Heart left ventricle (tissue), 16 donors: ENCODE measurements at regions not wholly inside any gene's neighbourhood (a gene's known extent, or its start where the extent isn't known, plus 50 kb on each side); places are given as distances from the start of the nearest gene placed in this dataset.
A peak's percentile ranks its signal among the peaks of the same experiment; 100 is the strongest.

ENCODE experiments used
- ATAC-seq, 4 donors: fragments of 200-7000 bp; cut with Tn5 transposase; one replicate each; pipeline ENCODE4 v1.9.1; 2020 to 2022; ENCODE audit warnings: moderate library complexity in 4 of 4, mild to moderate bottlenecking in 3 of 4, moderate number of reproducible peaks in 1 of 4
- DNase-seq, 5 donors: peaks; one replicate each; pipeline ENCODE4 v3.0.0-alpha.2; 2020
- H3K27ac ChIP-seq, 12 donors: fragments of 200-600 bp; sonication (generic) in 4 of 12; one replicate each; pipeline versions ENCODE4 v1.5.0 to v1.8.0; 2016 to 2022; ENCODE audit warnings: mild to moderate bottlenecking in 2 of 12
- H3K27me3 ChIP-seq, 9 donors: fragments of 200-600 bp; sonication (generic) in 2 of 9; one replicate each; pipeline versions ENCODE4 v1.5.1 to v1.8.0; 2016 to 2022; ENCODE audit warnings: mild to moderate bottlenecking in 3 of 9
- H3K36me3 ChIP-seq, 9 donors: fragments of 200-600 bp; sonication (generic) in 2 of 9; one replicate each; pipeline versions ENCODE4 v1.5.0 to v1.8.0; 2018 to 2022; ENCODE audit warnings: mild to moderate bottlenecking in 2 of 9
- H3K4me1 ChIP-seq, 12 donors: fragments of 200-600 bp; sonication (generic) in 4 of 12; one replicate each; pipeline versions ENCODE4 v1.5.0 to v1.8.0; 2016 to 2022; ENCODE audit warnings: mild to moderate bottlenecking in 3 of 12
- H3K4me3 ChIP-seq, 12 donors: fragments of 200-600 bp; sonication (generic) in 4 of 12; one replicate each; pipeline versions ENCODE4 v1.5.0 to v1.8.0; 2017 to 2022; ENCODE audit warnings: mild to moderate bottlenecking in 9 of 12, moderate library complexity in 4 of 12
- H3K9me3 ChIP-seq, 12 donors: fragments of 200-600 bp; sonication (generic) in 4 of 12; one replicate each; pipeline versions ENCODE4 v1.5.0 to v1.8.0; 2016 to 2022; ENCODE audit warnings: mild to moderate bottlenecking in 1 of 12
- POLR2A ChIP-seq, 2 donors: fragments of 450-650 bp; IDR thresholded peaks; one replicate each; pipeline ENCODE4 v1.6.1; 2017; ENCODE audit warnings: antibody characterized with exemption in 2 of 2, mild to moderate bottlenecking in 2 of 2, moderate library complexity in 2 of 2
- WGBS, 4 donors: extraction: QIAGEN DNeasy Blood & Tissue Kit in 2 of 4; methylation state at CpG; one replicate each; pipeline versions ENCODE4 v1.1.5 to v1.1.7; 2013 to 2018; 5-methylcytosine and 5-hydroxymethylcytosine counted together
- intact Hi-C, 10 donors: fragments of 100-400 bp; cut with DNase I; formaldehyde crosslinking; loops; one replicate each; pipeline versions ENCODE4 v1.11.1 to v1.14.2; 2022
- TF ChIP-seq, protein P1 (sequence below), 12 donors: fragments of 200-600 bp; sonication (generic) in 4 of 12; IDR thresholded peaks; one replicate each; pipeline versions ENCODE4 v1.5.0 to v1.8.0; 2018 to 2022; ENCODE audit warnings: antibody characterized with exemption in 12 of 12, mild to moderate bottlenecking in 5 of 12
- donor health status: ischemic (EF 13 %, LVEDD 7.1; RV severe dilation, severe dysfunction).
- donor health status: healthy with polysubstance abuse.
- donor health status: DM: no; HTN: yes; CAD: no.
- donor health status: DM: no; HTN: no; CAD: no.
- donor health status: ischemic (EF 25% LVEDD 6.9; RV normal size, moderate dysfunction).
- donor health status: ischemic (EF 25% LVEDD 5.7; RV mildly dilated, moderate dysfunction).
- donor health status: healthy.
- donor health status: DM: yes; HTN: yes; CAD: no.
- donor health status: ischemic (EF 35%, LVEDD 5.7; RV mildly dilated, moderate dysfunction).
- donor health status: nonischemic (EF 11% LVEDD 7.7; RV severe dilation, severe dysfunction).
- donor health status: DM: yes; HTN: yes; CAD: no.
- donor health status: PGD.
- donor health status: ischemic (EF 29% LVEDD 5.4; RV normal size, mild dysfunction).
- donor health status: nonischemic (EF 23%, LVEDD 6.1; RV moderate dilation, normal function).

DNA sequence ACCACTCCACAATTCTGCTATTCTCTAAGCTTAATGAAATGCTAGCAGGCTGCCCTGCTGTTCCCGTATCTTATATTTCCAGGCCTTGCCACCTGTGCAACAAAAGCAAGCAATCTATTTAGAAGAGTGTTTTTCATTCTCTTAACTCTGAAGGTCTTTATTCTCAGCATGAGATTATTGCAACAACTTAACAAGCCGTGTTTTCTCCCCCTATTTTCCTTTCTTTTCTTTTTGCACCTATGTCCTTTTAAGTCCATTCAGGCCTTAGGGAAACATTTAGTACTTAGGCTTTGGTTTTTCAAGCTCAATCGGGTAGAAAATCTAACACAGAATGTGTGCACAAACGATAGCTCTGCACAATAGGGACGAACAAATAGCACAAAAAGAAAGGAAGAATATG is 89.6 kb upstream of the DMRTA1 start:
- no peak for ATAC-seq
- Histone ChIP-seq H3K27me3 (no peaks in the 10 kb centered on the region), H3K4me1 (no peaks in the 10 kb centered on the region), H3K9me3 (peaks cover 0 to 4% (median 0%) of the 10 kb centered on the region in 12 donors), H3K27ac (no peak overlapping the region), H3K4me3 (no peak overlapping the region), H3K36me3 (no peaks in the 10 kb centered on the region)
- no peak for TF ChIP-seq POLR2A (IDR thresholded peaks at IDR 0.05)
- TF ChIP-seq, protein P1, sequence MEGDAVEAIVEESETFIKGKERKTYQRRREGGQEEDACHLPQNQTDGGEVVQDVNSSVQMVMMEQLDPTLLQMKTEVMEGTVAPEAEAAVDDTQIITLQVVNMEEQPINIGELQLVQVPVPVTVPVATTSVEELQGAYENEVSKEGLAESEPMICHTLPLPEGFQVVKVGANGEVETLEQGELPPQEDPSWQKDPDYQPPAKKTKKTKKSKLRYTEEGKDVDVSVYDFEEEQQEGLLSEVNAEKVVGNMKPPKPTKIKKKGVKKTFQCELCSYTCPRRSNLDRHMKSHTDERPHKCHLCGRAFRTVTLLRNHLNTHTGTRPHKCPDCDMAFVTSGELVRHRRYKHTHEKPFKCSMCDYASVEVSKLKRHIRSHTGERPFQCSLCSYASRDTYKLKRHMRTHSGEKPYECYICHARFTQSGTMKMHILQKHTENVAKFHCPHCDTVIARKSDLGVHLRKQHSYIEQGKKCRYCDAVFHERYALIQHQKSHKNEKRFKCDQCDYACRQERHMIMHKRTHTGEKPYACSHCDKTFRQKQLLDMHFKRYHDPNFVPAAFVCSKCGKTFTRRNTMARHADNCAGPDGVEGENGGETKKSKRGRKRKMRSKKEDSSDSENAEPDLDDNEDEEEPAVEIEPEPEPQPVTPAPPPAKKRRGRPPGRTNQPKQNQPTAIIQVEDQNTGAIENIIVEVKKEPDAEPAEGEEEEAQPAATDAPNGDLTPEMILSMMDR (IDR thresholded peaks at IDR 0.05) = no peak
- 67 to 72% (median 68%) methylated on average over 5 of the region's 5 CpGs for WGBS, 4 donors
- intact Hi-C loops = no loop called here
- DNase-seq = no peak

DNA sequence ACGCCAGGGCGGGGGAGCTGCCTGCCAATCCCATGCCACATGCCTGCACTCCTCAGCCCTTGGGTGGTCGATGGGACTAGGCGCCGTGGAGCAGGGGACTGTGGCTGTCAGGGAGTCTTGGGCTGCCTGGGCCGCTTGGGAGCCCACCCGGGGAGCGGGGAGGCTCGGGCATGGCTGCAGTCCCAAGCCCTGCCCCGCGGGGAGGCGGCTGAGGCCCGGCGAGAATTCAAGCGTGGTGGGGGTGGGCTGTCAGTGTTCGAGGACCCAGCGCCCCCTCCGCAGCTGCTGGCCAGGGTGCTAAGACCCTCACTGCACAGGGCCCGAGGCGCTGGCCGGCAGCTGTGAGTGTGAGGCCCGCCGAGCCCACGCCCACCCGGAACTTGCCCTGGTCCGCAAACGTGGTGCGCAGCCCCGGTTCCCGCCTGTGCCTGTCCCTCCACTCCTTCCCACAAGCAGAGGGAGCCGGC is 83.2 kb upstream of the DMRTA1 start:
- DNase-seq = peak in 1 of 5 donors; percentile 46
- WGBS, 4 donors = 84 to 90% (median 89%) methylated on average over 20 to 31 of the region's 31 CpGs
- no peaks in the 10 kb centered on the region for H3K36me3 ChIP-seq

DNA sequence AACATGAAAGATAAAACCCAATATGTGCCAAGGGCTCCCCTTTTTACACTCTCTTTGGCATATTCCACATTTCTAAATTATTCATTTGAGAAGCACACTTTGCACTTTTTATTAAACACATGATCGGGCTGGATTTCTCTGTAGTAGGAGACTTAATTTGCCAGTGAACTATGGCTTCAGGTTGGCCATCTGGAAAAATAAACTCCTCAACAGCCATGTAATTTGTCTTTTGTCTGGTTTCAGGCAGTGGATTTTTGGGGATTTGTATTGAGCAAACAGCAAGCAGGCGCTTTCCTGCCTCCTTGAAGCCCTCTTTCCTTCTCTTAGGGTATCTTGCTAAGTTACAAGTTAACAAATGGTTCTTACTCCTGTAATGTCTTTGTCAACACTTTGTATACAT is 73.0 kb upstream of the DMRTA1 start:
- Histone ChIP-seq H3K9me3 (peaks cover 0 to 9% (median 0%) of the 10 kb centered on the region in 12 donors), H3K27me3 (no peaks in the 10 kb centered on the region), H3K4me3 (no peak overlapping the region), H3K27ac (no peak overlapping the region), H3K36me3 (no peaks in the 10 kb centered on the region), H3K4me1 (no peaks in the 10 kb centered on the region)
- intact Hi-C loops = no loop called here
- no peak for ATAC-seq
- no peak for TF ChIP-seq POLR2A (IDR thresholded peaks at IDR 0.05)
- TF ChIP-seq, protein P1 (IDR thresholded peaks at IDR 0.05) = no peak
- no peak for DNase-seq
- 63 to 80% (median 78%) methylated on average over 2 of the region's 2 CpGs for WGBS, 4 donors

More for the DNA sequence above, 83.2 kb upstream of the DMRTA1 start:
- ATAC-seq = no peak
- Histone ChIP-seq H3K27ac (no peak overlapping the region), H3K27me3 (no peaks in the 10 kb centered on the region), H3K4me3 (no peak overlapping the region), H3K9me3 (no peaks in the 10 kb centered on the region), H3K4me1 (no peaks in the 10 kb centered on the region)
- intact Hi-C loops = no loop called here
- no peak for TF ChIP-seq POLR2A (IDR thresholded peaks at IDR 0.05)
- TF ChIP-seq, protein P1 (IDR thresholded peaks at IDR 0.05) = no peak

DNA sequence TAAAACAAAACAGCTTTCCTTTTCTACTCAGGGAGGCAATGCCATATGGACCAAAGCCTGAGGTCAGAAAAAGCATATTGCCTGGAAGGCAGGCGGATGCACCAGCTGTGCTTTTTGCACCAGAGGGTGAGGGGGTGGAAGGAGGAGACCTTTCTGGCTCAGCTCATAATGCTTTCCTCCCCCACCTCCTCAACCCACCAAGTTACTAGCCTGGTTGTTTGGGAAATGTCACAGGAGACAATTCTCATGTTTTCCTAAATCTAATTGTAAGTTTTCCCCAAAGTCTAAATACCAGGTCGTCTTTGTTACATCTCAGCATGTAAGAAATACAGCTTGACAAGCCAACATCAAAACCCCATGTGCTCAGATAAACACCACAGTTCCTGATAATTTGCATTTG is 72.6 kb upstream of the DMRTA1 start:
- Histone ChIP-seq H3K36me3 (no peaks in the 10 kb centered on the region), H3K4me3 (no peak overlapping the region), H3K4me1 (no peaks in the 10 kb centered on the region), H3K27ac (no peak overlapping the region), H3K9me3 (peaks cover 0 to 6% (median 0%) of the 10 kb centered on the region in 12 donors), H3K27me3 (no peaks in the 10 kb centered on the region)
- no peak for TF ChIP-seq POLR2A (IDR thresholded peaks at IDR 0.05)
- TF ChIP-seq, protein P1 (IDR thresholded peaks at IDR 0.05) = no peak
- DNase-seq (no peak), ATAC-seq (no peak)
- intact Hi-C loops = no loop called here
- WGBS, 4 donors = 30 to 45% (median 36%) methylated on average over 2 of the region's 2 CpGs
